Caco-2 (cell line): ENCODE measurements at regions not wholly inside any gene's neighbourhood (a gene's known extent, or its start where the extent isn't known, plus 50 kb on each side); places are given as distances from the start of the nearest gene placed in this dataset.
"Not testable (repeated sequence)": the region's sequence is repeated elsewhere in the genome, so short reads cannot be mapped to it uniquely, and the experiment has no call there.

ENCODE experiments used
- BruUV-seq: library from RNA; stranded (reverse); fragments of 400-500 nt; replicated peaks from 2 replicates; lab custom pipeline; 2021; lab: Mats Ljungman, UMichigan
- CTCF ChIA-PET: fragments of 300-600 bp; sonication (Branson Sonifier 250); formaldehyde crosslinking; loops from one replicate; lab custom pipeline; 2022; ENCODE audit warnings: antibody characterized with exemption; lab: Charles Lee
- POLR2A ChIA-PET: fragments of 300-600 bp; sonication (Branson Sonifier 250); formaldehyde crosslinking; loops from one replicate; lab custom pipeline; 2022; ENCODE audit warnings: antibody characterized with exemption; lab: Charles Lee
- DNase-seq, 2 experiments: peaks; one replicate each; pipeline versions ENCODE4 v3.0.0 to v3.0.0-alpha.2; 2020 to 2022
- H3K27me3 ChIP-seq: replicated peaks from 2 replicates; pipeline ENCODE4 v1.6.0; 2011; ENCODE audit warnings: low read length; ENCODE audit not compliant: control insufficient read depth, insufficient read depth
- H3K36me3 ChIP-seq: 2 replicates; pipeline ENCODE4 v1.5.1; 2011; ENCODE audit warnings: low read length; ENCODE audit not compliant: control insufficient read depth, insufficient read depth
- H3K4me1 ChIP-seq: fragments of 250-450 bp; sonication (Bioruptor Pico); 2 replicates; pipeline ENCODE4 v1.5.1; 2020; ENCODE audit warnings: mild to moderate bottlenecking
- H3K4me3 ChIP-seq: 2 replicates; pipeline ENCODE4 v1.5.1; 2011; ENCODE audit warnings: low read depth, mild to moderate bottlenecking, control low read depth, low read length
- H3K9me3 ChIP-seq: fragments of 250-450 bp; sonication (Bioruptor Pico); 2 replicates; pipeline ENCODE4 v1.5.1; 2020; ENCODE audit warnings: mild to moderate bottlenecking, moderate library complexity
- H3K27ac Mint-ChIP-seq: one replicate; pipeline ENCODE4 v1.8.0; 2022; ENCODE audit warnings: mixed read lengths; ENCODE audit not compliant: unreplicated experiment
- H3K27me3 Mint-ChIP-seq: one replicate; pipeline ENCODE4 v1.8.0; 2022; ENCODE audit warnings: mixed read lengths; ENCODE audit not compliant: insufficient read depth, unreplicated experiment
- H3K36me3 Mint-ChIP-seq: one replicate; pipeline ENCODE4 v1.8.0; 2022; ENCODE audit warnings: mild to moderate bottlenecking, mixed read lengths; ENCODE audit not compliant: insufficient read depth, unreplicated experiment
- H3K4me1 Mint-ChIP-seq: one replicate; pipeline ENCODE4 v1.8.0; 2022; ENCODE audit warnings: low read depth, mixed read lengths; ENCODE audit not compliant: unreplicated experiment
- H3K4me3 Mint-ChIP-seq: one replicate; pipeline ENCODE4 v1.8.0; 2022; ENCODE audit warnings: mild to moderate bottlenecking, moderate library complexity, mixed read lengths; ENCODE audit not compliant: unreplicated experiment
- H3K9me3 Mint-ChIP-seq: one replicate; pipeline ENCODE4 v1.8.0; 2022; ENCODE audit warnings: mixed read lengths; ENCODE audit not compliant: unreplicated experiment
- CTCF ChIP-seq, 2 experiments: fragments of 200-600 bp in 1 of 2; IDR thresholded peaks; 1 replicate in 1 of 2; 2 replicates in 1 of 2; pipeline versions ENCODE4 v1.5.1 to v1.8.0; 2011 to 2022; ENCODE audit warnings: antibody characterized with exemption in 1 of 2, control low read depth in 1 of 2, inconsistent platforms in 1 of 2, low read depth in 1 of 2, low read length in 1 of 2, mild to moderate bottlenecking in 1 of 2, moderate library complexity in 1 of 2; ENCODE audit not compliant: insufficient read depth in 1 of 2, severe bottlenecking in 1 of 2, unreplicated experiment in 1 of 2
- intact Hi-C: fragments of 100-400 bp; cut with micrococcal nuclease; formaldehyde crosslinking; loops from one replicate; pipeline ENCODE4 v1.10.0; 2022; ENCODE audit not compliant: unreplicated experiment

GRCh38 chr7:68724965-68725364 is 873.3 kb upstream of the AUTS2 start:
- no peaks in the 10 kb centered on the region for H3K9me3 ChIP-seq
- H3K4me3 ChIP-seq = no peak overlapping the region
- no peaks in the 10 kb centered on the region for H3K36me3 ChIP-seq
- no TSS peak for BruUV-seq
- no peaks in the 10 kb centered on the region for H3K4me1 ChIP-seq
- H3K4me3 Mint-ChIP-seq = no peak overlapping the region
- no peaks in the 10 kb centered on the region for H3K27me3 ChIP-seq
- ChIA-PET CTCF (no interaction called here), POLR2A (no interaction called here)
- no peaks in the 10 kb centered on the region for H3K27me3 Mint-ChIP-seq
- no peaks in the 10 kb centered on the region for H3K36me3 Mint-ChIP-seq
- H3K27ac Mint-ChIP-seq = no peak overlapping the region
- intact Hi-C loops = no loop called here
- TF ChIP-seq CTCF (IDR thresholded peaks at IDR 0.05; ENCODE audit: insufficient read depth in 1 of 2, low read depth in 1 of 2, low read length in 1 of 2, severe bottlenecking in 1 of 2, unreplicated experiment in 1 of 2) = no peak
- H3K4me1 Mint-ChIP-seq = no peaks in the 10 kb centered on the region
- peaks cover 15% of the 10 kb centered on the region for H3K9me3 Mint-ChIP-seq
- no peak for DNase-seq

- BruUV-seq = no TSS peak
- H3K4me3 Mint-ChIP-seq = no peak overlapping the region
- H3K9me3 Mint-ChIP-seq = peaks cover 22% of the 10 kb centered on the region
- no peaks in the 10 kb centered on the region for H3K4me1 Mint-ChIP-seq
- Histone ChIP-seq H3K36me3 (no peaks in the 10 kb centered on the region), H3K4me3 (no peak overlapping the region), H3K4me1 (no peaks in the 10 kb centered on the region), H3K9me3 (no peaks in the 10 kb centered on the region), H3K27me3 (no peaks in the 10 kb centered on the region)
- no peaks in the 10 kb centered on the region for H3K36me3 Mint-ChIP-seq
- CTCF ChIA-PET = no interaction called here
- intact Hi-C loops = no loop called here
- H3K27me3 Mint-ChIP-seq = no peaks in the 10 kb centered on the region
- H3K27ac Mint-ChIP-seq = no peak overlapping the region
- POLR2A ChIA-PET = no interaction called here
- TF ChIP-seq CTCF (IDR thresholded peaks at IDR 0.05; ENCODE audit: insufficient read depth in 1 of 2, low read depth in 1 of 2, low read length in 1 of 2, severe bottlenecking in 1 of 2, unreplicated experiment in 1 of 2) = no peak
- no peak for DNase-seq
Observed at GRCh38 chr7:68725843-68726785, 872.2 kb upstream of the AUTS2 start.

- H3K27me3 Mint-ChIP-seq, BruUV-seq, H3K27ac Mint-ChIP-seq, H3K4me1 ChIP-seq, H3K4me3 Mint-ChIP-seq, H3K27me3 ChIP-seq, H3K9me3 ChIP-seq, H3K36me3 ChIP-seq, intact Hi-C loops, DNase-seq, H3K36me3 Mint-ChIP-seq, H3K4me3 ChIP-seq, CTCF ChIA-PET, POLR2A ChIA-PET, H3K4me1 Mint-ChIP-seq: not testable (repeated sequence)
- H3K9me3 Mint-ChIP-seq = peaks cover 13% of the 10 kb centered on the region
Observed at GRCh38 chr7:68728720-68729119, 869.6 kb upstream of the AUTS2 start.
